T1000 (cell line): ENCODE measurements at regions not wholly inside any gene's neighbourhood (a gene's known extent, or its start where the extent isn't known, plus 50 kb on each side); places are given as distances from the start of the nearest gene placed in this dataset.
"Not testable (repeated sequence)": the region's sequence is repeated elsewhere in the genome, so short reads cannot be mapped to it uniquely, and the experiment has no call there.

ENCODE experiments used
- DNase-seq: peaks from one replicate; lab custom pipeline; 2025; ENCODE audit warnings: mixed read lengths; lab: John Stamatoyannopoulos, UW

DNA sequence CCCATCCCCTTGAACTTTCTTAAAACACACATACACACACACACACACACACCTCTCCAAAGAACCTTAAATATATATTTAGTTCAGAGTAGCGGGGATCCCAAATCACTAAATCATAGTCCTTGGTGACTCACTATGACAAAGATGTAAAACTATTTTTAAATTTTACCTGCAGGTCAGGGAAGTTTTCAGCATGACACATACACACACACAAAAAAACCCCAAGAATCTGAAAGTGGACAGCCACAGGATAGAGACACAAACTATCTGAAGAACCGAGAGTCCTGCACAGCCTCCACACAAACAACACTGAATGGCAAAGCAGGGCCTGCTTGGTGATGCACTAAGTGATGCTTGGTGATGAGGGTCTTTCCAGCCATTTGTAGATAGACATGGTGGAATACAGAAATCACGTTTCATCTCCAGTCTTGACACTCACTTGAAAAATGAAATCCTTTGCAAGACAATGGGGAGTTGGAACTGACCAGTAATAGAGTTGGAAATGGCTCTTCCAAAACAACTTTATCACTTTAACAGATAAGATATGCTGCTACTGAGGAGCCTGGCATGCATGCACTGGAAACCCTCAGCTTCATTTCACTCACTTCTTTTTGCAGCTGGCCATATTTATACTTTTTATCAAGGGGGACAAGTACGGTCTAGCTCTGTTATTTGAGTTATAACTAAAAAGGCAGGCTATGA, 307.3 kb downstream of the RAPGEF2 start:
- DNase-seq: no peak

GRCh38 chr4:159410891-159411290, 308.0 kb downstream of the RAPGEF2 start:
- DNase-seq: no peak

DNA sequence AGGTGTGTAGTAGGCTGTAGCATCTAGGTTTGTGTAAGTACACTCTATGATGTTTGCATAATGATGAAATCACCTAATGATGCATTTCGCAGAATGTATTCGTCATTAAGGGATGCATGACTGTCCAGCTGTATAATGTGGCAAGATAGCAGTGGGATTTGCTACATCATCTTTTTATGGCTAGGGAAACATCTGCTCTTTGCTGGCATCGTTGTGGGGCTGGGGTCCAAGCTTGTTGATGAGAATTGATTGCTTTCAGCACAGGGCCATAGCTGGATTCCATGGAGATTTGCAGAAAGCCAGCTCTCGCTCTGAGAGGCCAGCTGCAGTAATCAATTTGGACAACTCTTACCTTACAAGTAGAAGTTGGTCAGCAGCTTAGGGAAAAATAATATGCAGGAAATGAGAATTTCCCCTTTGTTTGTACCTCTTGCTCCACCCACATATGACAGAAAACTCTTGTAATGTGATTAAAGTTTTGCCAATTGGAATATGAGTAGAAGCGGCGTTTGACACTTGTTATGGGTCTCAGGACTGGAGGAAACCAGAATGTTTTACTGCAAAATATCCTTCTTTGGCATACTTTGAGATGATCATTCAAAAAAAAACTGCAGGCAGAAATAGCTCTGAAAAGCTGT, 310.5 kb downstream of the RAPGEF2 start:
- DNase-seq: no peak

- no peak for DNase-seq
Measured at GRCh38 chr4:159414305-159414704, 311.4 kb downstream of the RAPGEF2 start.

GRCh38 chr4:159416073-159416472, 313.2 kb downstream of the RAPGEF2 start:
- DNase-seq: no peak

GRCh38 chr4:159416996-159417395, 314.1 kb downstream of the RAPGEF2 start:
- no peak for DNase-seq

DNA sequence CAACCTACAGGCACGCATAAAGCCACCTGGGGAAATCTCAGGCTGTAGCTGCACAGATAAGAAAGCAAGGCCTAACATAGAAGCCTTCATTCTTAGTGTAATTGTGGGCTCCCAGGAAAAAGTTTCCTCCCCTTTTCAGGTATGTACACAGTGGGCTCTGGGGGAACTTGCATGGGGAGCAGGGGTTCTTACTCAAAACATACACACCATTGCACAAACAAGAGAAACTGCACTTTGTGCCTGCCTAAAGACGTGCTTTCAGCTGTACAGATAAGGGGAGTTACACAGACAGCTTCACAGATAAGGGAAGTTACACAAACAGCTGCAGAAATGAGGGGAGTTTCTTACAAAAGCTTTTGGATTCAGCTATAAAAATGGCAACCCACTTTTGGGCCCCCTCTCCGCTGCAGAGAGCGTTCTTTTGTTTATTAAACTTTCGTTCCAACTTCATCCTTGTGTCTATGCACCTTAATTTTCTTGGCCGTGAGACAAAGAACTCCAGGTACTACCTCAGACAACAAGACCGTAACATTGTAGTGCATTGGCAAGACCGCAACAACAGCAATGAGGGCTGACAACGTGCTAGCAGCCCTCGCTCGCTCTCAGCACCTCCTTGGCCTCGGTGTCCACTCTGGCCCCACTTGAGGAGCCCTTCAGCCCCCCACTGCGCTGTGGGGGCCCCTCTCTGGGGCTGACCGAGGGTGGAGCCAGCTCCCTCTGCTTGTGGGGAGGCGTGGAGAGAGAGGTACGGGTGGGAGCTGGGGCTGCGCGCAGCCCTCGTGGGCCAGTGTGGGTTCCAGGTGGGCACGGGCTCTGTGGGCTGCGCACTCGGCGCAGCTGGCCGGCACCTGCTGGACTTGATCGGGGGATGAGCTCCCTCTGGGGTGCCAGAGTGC, 317.5 kb downstream of the RAPGEF2 start:
- no peak for DNase-seq

DNA sequence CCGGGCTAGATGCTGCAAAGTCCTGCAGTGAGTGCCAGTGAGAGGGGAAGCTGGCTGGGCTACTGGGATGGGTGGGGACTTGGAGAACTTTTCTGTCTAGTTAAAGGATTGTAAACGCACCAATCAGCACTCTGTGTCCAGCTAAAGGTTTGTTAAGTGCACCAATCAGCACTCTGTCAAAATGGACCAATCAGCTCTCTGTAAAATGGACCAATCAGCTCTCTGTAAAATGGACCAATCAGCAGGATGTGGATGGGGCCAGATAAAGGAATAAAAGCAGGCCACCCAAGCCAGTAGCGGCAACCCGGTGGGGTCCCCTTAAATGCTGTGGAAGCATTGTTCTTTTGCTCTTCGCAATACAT, 318.2 kb downstream of the RAPGEF2 start:
- DNase-seq: not testable (repeated sequence)

GRCh38 chr4:159422019-159422418, 319.1 kb downstream of the RAPGEF2 start:
- no peak for DNase-seq

- no peak for DNase-seq
Measured at GRCh38 chr4:159422626-159423025, 319.7 kb downstream of the RAPGEF2 start.

DNA sequence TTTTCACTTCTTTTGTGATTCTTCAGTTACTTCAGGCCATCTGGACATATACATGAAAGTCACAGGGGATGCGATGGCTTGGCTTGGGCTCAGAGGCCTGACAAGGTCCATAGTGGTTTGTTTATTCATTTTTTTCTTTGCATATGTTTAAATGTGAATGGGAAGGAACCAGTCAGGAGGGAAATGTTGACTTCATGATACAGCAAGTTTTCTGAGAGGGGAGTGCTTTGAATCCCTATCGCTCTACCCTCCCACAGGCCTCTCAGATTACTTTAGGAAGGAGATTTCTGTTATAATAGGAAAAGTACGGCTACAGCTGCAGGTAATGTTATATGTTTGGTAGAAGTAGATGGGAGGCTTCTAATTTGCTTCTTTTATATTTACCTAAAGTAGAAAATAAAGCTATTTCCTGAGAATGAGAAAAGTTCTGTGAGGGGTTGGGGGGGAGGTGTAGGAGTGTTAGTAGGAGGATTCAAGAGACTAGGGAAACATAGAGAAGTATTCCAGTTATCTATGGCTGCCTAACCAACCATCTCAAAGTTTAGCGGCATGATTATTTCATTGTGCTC, 322.9 kb downstream of the RAPGEF2 start:
- DNase-seq: no peak

DNA sequence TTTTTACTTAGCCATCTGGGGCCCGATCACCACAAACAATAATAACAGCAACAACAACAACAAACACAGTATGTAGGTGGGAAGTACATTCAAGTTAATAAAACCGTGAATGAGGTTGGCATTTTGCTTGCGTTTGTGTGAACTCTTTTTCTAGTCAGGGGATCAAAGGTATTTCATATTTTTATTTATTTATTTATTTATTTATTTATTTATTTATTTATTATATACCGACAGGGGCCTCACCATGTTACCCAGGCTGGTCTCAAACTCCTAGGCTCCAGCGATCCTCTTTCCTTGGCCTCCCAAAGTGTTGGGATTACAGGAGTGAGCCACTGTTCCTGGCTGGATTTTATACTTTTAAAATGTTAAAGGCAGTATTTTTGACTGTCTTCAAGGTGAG, 325.4 kb downstream of the RAPGEF2 start:
- no peak for DNase-seq

GRCh38 chr4:159428975-159429692, 326.3 kb downstream of the RAPGEF2 start:
- DNase-seq: no peak

GRCh38 chr4:159429693-159430035, 326.8 kb downstream of the RAPGEF2 start:
- DNase-seq: no peak

- DNase-seq: no peak
Measured at GRCh38 chr4:159430896-159431295, 328.0 kb downstream of the RAPGEF2 start.

DNA sequence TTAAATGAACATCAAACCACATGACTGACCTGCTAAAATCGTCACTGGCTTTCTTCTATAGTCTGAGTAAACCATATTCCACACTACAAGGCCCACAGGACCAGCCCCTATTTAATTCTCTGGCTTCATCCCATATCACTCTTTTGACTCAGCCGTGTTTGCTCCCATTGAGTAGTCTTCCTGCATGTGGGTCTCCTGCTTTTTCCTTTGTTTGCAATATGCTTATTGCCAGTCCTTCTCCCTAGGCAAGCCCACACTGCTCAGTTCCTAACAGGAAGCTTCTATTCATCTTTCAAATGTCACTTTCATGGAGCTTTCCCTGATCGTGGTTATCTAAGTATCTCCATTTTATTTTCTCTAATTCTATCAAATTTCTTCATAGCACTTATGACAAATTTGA, 329.6 kb downstream of the RAPGEF2 start:
- DNase-seq: no peak

- DNase-seq: no peak
Measured at GRCh38 chr4:159433337-159433736, 330.5 kb downstream of the RAPGEF2 start.

DNA sequence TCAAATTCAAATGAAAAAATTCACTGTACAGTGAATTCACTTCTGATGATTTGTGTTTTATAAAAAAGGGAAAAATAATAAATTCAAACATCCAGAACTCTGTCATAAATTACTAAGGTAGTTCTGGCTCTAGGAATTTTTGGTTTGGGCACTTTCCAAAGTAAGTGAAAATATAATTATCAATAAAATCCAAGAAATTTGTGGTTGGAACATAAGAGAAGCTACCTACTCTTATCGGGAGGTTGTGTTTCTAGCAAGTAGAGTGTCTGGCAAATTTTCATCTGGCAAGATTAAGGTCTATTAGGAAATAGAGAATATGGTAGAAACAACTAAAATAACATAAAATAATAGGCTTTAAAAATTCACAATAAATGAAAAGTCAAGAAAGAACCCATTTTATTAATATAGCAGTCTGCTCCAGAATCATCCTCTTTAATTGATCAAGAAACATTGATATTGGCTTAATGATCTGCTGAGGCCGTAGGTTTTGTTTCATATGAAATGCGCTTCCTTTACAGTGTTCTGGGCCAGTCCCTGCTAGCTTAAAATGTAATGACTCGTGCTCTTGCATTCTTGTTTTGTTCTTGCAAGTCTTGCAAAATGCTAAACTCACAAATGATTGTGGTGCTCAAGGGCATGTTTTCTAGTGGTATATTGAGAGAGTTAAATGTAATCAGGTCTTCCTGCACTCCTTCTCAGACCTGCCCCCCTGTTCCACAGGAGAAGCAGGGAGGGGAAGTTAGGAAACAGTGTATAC, 331.4 kb downstream of the RAPGEF2 start:
- no peak for DNase-seq

DNA sequence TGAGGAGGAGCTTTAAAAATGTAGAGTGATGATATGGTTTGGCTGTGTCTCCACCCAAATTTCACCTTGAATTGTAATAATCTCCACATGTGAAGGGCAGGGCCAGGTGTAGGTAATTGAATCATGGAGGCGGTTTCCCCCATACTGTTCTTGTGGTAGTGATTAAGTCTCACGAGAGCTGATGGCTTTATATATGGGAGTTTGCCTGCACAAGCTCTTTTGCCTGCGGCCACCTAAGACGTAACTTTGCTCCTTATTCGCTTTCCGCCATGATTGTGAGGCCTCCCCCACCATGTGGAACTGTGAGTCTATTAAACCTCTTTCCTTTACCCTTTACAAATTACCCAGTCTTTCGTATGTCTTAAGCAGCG, 332.0 kb downstream of the RAPGEF2 start:
- DNase-seq: no peak

DNA sequence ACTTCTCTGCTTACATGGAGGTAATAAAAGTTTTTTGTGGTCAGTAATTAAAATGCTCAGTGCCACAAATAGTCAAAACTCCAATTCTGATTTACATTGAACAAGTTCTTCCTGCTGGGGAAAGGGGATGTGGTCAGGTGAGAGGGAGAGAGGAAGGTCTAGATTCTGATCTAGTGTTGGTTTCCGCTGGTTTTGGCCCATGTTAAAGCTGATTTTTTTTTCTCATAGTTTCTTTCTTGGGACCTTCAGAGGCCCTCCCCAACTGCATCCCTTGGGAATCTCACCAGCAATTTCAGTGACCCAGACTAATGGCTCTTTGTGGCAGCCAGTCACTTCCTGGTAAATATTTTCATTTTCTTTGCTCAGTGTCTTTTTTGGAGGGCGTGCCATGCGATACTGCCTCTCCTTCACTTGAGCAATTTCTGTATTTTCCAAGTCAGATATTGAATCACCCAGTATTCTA, 332.7 kb downstream of the RAPGEF2 start:
- no peak for DNase-seq

- DNase-seq: no peak
Measured at GRCh38 chr4:159443975-159444374, 341.1 kb downstream of the RAPGEF2 start.
